ENCODE measurements at regions not wholly inside any gene's neighbourhood (a gene's known extent, or its start where the extent isn't known, plus 50 kb on each side); places are given as distances from the start of the nearest gene placed in this dataset.

GRCh38 chr16:26827386-26827785, 239.3 kb upstream of the C16orf82 start:
- FAIRE-seq: no peak
- no peak for DNase-seq (ENCODE audit: extremely low read depth in 1 of 4, low spot score in 3 of 4)
- ATAC-seq: no peak
- no peaks in the 10 kb centered on the region for H3K36me3 ChIP-seq (ENCODE audit: control insufficient read depth, insufficient read depth, low read length)
- ChIA-PET CTCF (ENCODE audit: low intra/inter-chr PET ratio) (no interaction called here), POLR2A (interaction anchor here (1.1 kb wide), 1 partner anchor 20 kb away, joined by 3 read pairs; no protein-coding TSS in a partner anchor)
- peaks cover 2 to 16% of the 10 kb centered on the region in 2 experiments; a peak in 2 of 5 replicates for H3K27me3 ChIP-seq (ENCODE audit: control insufficient read depth in 2 of 2, insufficient read depth in 2 of 2, low read length in 2 of 2)
- in situ Hi-C loops (cut with MboI): no loop called here
- H3K27ac ChIP-seq (ENCODE audit: extremely low read depth, low read depth, low read length): no peak overlapping the region
- no peaks in the 10 kb centered on the region for H4K20me1 ChIP-seq (replicated peaks; ENCODE audit: control insufficient read depth, insufficient read depth, low read length)
- intact Hi-C loops (cut with micrococcal nuclease): no loop called here
- no peaks in the 10 kb centered on the region for H3K9me3 ChIP-seq (replicated peaks; ENCODE audit: control insufficient read depth, insufficient read depth, low read depth, low read length)
- no peak overlapping the region for H3K4me3 ChIP-seq
- H2AFZ ChIP-seq (ENCODE audit: low read depth, low read length): no peak overlapping the region
- H3K9ac ChIP-seq (ENCODE audit: insufficient read depth in 1 of 2, low read depth in 2 of 2, low read length in 2 of 2): no peak overlapping the region
- WGBS (ENCODE audit: insufficient coverage, low coverage, missing lambda C conversion rate): 0% methylated on average over 4 of the region's 4 CpGs
- no peaks in the 10 kb centered on the region for H3K79me2 ChIP-seq (ENCODE audit: control insufficient read depth, insufficient read depth, low read length)
- H3K4me2 ChIP-seq (ENCODE audit: insufficient read depth, low read length): no peak overlapping the region
- no peaks in the 10 kb centered on the region for H3K4me1 ChIP-seq (replicated peaks in 1 of 2; ENCODE audit: control insufficient read depth in 2 of 2, insufficient read depth in 2 of 2, low read length in 2 of 2)
- H3K9me1 ChIP-seq (ENCODE audit: control insufficient read depth, insufficient read depth, low read length): no peaks in the 10 kb centered on the region
- BruUV-seq (replicated peaks): no TSS peak
- TF ChIP-seq KDM5B (IDR thresholded peaks at IDR 0.05; ENCODE audit: insufficient replicate concordance, low read depth, low read length) (no peak), ERF (CRISPR knock-in tag; IDR thresholded peaks at IDR 0.05) (no peak), MGA (IDR thresholded peaks at IDR 0.05) (no peak), GTF3C2 (IDR thresholded peaks at IDR 0.05; ENCODE audit: borderline replicate concordance, extremely low read depth, insufficient read length) (no peak), HOXB6 (CRISPR knock-in tag; IDR thresholded peaks at IDR 0.05; ENCODE audit: borderline replicate concordance) (no peak), ARID2 (IDR thresholded peaks at IDR 0.05) (no peak)
